ENCODE measurements at regions not wholly inside any gene's neighbourhood (a gene's known extent, or its start where the extent isn't known, plus 50 kb on each side); places are given as distances from the start of the nearest gene placed in this dataset.

DNA sequence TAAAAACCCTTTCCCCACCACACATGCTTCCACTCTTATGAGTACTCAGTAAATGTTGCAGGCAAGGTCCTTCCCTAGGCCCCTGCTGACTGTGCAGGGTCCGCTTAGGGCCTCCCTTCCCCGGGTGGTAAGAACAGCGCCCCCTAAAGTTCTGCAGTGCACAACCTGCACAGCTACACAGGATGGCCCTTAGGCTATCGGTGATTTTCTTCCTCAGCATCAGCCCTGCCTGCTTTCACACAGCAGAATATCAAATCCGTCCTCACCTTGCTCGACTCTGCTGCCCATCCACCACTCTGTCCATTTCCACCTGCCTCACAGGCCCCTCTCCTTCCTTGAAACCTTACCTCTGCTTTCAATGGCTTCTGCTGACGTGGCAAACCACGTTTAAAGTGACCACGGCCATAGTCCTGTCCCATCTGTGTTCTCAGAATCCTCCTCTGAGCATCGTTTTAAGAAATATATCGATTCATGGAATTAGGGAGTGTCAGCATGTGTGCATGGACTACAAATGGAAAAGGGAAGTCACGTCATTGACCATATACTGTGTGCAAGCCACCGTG, 51.4 kb upstream of the TMEM132E start:
- DNase-seq: no peak

DNA sequence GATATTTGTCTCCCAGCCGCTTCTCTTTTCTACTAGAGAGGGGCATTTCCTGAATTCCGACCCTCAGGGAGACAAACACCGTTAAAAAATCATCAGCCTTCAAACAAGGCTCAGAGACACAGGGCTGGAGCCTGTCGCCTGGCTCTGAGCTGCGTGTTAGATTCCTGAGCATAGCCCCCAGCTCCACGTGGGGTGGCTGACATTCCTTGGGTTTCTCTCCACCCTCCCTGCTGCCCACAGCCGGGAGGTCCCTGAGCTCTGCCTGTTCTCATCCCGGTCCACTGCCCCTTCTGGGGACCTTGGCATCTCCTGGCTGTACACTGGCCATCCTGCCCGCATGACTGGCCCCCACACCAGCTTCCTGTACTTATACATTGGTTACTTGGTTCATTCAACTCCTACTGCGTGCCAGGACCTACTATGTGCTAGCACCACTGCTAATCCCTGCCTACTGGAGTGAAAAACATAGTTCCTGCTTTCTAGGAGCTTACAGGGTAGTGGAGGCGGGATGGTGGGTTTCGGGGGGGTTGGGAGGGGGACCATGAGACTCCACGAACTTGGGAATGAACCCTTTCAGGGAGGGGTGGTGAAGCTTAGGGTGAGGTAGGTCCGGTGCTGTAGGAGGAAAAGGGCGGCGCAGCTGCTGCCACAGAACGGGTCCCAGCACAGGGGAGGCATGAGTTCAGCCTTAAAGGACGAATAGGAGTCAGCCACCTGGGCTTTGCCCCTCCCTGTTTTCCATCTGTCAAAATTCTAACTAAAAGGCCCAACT, 52.1 kb upstream of the TMEM132E start:
- DNase-seq: no peak

DNA sequence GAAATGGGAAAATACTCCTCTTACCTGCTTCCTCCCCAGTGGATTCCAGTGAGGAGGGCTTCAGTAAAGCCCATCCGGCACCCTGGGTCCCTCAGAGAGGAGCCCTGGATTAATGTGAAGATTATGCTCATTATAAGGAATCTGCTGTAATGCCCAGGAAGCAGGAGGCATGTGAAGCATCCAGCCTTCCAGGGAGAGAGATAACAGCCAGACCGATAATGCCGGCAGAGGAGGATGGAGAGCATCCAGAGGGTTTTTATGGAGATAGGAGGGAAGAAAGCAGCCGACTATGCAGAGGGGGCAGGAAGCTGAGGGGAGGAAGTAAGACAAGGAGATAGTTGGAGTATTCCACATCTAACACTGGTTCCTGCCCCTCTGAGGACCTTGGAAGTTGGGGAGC, 53.7 kb upstream of the TMEM132E start:
- DNase-seq: no peak

DNA sequence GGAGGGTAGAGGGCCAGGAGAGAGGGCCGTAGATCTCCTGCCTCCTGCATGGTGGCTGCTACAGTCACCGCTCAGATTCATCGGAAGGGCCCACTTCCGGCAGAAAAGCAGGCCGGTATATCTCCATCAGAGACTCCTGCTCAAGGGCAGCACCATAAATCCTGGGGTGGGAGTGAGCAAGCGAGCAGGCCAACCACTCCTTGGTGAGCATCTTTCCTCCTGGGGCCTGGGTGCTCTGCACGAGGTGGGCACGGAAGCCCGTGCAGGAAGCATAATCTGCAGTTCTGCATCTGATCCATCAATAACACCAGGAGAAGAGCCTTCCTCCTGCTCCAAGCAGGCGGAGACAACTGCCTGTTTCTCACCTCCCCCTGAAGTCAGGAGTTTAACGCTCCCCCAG, 57.4 kb upstream of the TMEM132E start:
- DNase-seq: no peak

DNA sequence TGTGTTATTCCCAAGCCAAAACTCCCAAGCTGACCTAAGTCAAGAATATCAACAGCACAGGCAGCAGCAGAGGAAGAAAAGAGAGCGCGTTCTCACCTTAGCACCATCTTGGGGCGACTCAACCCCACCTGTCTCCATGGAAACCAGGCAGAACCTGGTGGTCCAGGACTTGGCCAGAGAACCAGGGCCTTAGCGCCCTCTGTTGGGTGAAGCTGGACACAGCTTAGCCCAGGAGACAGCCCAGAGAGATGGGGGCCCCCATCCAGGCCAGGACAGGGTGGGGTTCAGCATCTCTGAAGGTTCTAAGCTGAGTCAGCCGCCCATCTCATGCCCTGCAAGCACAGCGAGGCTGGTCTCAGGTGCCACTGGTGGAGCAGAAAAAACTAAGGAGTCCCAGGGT, 60.1 kb upstream of the TMEM132E start:
- DNase-seq: peak; percentile 1

DNA sequence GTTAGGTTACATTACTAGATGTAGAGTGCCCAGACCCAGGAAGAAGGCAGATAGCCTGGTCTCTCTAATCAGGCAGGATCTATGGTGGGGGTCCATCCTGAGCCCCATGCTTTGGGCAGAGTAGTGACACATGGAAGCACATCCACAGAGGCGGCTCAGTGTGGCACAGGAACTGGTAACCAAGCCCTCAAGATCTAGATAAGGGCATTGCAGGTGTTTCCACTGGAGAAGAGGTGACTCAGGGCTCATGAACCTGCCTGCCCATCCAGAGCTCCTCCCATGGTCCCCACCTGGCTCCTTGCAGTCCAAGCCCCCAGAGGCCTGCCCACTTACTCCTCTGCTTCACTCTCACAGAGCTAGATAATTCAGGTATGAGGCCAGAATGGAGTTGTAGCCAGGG, 62.0 kb upstream of the TMEM132E start:
- DNase-seq: no peak

DNA sequence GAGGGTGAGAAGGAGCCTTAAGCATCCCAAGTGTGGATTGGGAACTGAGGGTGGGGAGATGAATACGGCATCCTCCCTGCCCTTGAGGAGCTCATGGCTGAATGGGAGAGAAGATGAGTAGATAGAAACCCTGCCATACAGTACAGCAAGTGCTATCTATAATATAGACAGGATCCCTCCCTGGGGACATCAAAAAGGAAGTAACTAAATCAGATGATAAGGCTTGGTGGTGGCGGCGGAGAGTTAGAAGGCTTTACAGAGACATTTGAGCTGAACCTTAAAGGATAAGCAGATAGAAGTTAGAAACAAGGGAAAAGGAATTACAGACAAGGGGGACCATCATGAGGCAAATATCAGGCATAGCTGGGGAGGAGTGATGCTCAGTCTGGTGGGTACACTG, 67.5 kb upstream of the TMEM132E start:
- DNase-seq: no peak

DNA sequence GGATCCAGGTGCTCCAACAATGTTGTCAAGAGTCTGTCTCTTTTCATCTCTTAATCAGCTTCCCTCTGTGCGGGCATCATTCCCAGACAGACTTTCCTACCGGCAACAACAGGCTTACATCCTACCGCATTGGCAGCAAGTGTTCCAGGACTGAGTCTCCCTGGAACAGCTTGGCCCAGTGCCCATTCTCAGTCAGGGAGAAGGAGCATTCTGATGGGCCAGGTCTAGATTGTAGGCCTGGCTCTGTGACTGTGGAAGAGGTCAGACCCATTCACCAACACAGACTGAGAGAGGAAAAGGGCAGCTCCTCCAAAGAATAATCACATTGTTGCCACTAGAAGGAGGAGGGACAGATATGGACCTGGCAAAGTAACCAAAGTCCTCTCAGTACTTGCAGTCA, 68.1 kb upstream of the TMEM132E start:
- DNase-seq: peak; percentile 25

DNA sequence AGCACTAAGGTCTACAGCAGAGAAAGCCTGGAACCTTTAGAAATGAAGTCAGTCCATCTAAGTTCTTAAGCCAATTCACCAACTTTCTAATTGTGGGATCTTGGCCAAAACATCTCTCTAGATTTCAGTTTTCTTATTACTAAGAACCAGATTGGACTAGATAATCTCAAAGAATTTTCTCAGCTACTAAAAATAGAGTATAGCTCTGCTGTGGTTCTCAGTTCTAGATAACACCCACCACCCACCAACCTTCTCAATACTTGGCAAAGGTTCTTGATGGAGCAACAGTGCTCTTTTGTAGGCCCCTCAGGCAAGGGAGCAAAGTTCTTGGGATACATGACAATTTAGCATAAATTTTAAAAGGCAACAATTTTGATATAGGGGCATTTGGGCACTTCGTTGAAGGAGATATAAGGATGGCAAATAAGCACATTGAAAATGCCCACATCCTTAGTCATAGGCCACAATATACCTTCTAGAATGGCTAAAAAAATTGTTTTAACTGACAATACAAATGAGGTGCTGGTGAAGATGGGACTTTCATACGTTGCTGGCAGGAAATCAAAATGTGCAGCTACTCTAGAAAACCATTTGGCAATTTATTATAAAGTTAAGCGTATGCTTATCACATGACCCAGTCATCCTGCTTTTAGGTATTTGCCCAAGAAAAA, 74.4 kb upstream of the TMEM132E start:
- no peak for DNase-seq

DNA sequence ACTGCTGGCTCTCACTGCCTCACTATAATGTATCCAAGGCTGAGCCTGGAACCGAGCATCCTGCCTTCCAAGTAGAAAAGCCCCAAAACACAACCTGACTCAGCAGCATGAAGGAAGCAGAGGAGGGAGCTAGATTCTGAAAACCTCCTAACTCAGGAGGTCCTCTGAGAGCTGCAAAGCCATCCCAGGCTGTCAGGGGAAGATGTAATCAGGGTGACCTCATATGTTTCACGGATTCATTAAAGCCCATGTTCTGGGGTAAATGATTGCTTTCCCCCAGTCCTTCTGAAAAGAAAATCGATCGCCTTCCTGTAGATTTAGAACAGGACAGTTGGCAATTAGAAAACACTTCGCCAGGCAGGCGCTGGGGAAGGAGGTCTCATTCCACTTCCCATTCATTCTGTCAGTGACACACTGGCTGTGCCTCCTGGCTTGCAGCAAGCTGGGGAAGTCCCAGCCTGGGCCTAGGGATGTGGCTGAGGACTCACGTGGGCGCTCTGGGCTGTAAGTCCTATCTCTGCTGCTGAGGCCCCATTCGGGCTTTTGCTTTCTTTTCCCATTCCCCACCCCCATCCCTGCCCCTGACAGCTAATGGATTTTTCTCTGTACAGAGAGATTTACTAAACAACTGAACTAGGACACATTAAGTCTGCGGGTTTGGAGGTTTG, 75.7 kb upstream of the TMEM132E start:
- DNase-seq: no peak

DNA sequence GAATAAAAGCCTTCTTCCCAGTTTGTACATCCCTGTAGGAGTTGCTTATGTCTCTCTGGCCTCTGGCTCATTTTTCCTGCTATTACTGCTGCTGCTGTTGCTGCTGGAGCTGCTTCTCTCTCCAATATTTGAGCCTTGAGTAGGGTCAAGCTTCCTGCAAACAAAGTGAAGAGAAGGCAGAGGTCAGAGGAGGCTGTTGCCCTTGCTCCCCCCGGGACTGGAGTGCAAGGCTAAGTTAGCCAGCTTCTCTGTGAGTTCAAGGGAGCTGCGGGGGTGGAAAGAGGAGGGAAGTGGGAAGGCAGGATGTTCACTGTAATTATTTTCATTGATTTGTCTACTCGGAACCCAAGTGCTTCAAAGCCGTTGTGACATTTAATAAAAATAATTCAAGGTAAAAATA, 77.0 kb upstream of the TMEM132E start:
- DNase-seq: no peak

DNA sequence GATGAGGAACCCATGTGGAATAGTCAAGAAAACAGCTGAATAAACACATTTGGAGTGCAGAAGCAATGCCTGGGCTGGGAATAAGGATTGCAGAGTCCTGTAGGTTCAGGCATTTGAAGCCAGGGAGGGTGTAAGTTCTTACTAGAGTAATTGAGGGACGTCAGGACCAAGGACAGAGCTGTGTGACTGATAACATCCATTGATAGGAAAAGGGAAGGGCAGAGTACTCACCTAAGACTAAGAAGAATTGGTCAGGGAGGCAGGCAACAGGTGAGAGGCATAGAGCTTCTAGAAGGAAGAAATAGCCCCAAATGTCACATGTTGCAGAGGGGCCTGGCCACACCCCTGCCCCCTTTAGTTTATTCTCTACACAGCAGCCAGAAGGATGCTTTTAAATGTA, 79.8 kb upstream of the TMEM132E start:
- DNase-seq: no peak

DNA sequence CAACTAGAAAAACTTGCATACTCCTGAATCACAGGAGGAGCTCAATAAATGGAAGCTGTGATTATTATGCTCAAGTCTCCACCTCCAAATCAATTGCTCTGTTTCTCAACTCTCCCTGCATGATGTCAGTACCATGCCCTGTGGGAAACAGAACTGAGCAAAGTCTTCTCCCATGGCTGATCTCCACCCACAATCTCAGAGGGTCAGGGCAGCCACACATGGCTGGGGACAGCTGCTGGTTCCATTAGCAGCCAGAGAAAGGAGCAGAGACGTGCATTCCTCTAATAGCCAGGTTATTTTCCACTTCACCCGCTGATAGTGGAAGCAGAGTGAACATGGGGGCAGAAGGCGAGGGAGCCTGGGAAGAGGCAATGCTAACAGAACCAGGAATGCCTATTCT, 85.5 kb upstream of the TMEM132E start:
- DNase-seq: no peak

DNA sequence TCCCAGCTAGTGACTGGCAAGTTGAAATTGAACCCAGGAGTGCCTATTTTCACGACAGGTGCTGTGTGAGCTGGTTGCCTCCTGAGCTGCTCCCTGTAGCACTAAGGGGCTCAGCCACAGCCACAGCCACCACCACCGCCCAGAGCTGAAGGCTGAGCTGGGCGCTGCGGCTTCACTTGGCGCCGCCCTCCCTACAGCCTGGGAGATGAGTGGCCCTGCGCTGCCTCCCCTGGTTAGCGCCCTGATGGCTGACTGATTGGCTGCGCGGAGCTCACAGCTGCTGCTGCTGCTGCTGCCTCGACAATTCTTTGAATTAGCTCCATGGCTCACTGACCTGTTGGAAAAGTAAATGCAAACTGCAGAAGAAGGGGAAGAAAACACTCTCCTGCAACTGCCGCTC, 91.8 kb upstream of the TMEM132E start:
- no peak for DNase-seq

DNA sequence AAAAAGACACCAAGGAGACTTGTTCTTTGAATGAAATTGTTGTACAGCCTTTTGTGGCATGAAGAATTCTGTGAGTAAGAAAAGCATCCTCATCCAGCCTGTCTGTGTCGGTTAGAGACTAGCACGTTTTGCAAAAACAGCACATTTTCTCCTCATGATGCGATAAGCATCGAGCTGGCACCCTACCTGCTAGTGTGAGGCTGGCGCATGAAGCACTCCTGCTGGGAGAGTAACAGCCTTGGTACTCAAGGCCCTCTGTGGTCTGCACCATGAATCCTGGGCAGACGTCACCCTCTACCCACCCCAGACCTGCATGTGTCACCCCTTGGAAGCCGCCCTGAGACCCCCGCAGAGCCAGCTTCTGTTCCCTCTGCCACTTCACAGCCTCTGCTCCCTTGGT, 92.6 kb upstream of the TMEM132E start:
- DNase-seq: no peak

DNA sequence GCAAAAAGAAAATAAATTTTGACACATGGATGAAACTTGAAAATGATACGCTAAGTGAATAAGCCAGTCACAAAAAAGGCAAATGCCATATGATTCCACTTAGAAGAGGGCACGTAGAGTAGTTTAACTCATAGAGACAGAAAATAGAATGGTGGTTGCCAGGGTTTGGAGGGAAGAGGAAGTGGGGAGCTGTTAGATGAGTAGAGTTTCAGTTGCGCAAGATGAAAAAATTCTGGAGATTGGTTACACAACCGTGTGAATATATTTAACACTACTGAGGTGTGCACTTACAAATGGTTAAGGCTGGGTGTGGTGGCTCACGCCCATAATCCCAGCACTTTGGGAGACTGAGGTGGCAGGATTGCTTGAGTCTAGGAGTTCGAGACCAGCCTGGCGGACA, 93.4 kb upstream of the TMEM132E start:
- no peak for DNase-seq

DNA sequence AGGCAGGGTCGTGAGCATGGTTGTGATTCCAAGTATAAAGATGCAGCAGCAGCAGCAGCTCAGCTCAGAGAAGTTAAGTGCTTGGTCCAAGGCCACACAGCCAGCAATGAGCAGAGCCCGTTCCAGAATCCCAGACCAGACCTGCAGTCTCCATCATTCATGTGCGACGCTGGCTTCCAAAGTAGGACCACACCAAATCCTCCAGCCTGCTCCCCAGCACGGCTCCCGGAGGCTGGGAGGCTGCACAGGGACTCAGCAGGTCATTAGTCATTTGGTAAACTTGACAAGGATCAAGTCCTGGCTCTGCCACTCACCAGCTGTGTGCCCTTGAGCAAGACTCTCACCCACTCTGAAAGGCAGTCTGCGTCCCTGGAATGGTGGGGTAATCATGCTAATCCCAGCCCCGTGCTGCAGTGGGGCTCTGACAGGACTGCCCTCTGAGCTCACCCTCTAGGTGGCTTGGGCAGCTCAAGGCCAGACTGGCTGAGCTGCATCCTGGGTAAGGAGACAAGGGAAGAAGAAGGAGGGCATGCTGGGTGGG, 95.1 kb upstream of the TMEM132E start:
- no peak for DNase-seq

DNA sequence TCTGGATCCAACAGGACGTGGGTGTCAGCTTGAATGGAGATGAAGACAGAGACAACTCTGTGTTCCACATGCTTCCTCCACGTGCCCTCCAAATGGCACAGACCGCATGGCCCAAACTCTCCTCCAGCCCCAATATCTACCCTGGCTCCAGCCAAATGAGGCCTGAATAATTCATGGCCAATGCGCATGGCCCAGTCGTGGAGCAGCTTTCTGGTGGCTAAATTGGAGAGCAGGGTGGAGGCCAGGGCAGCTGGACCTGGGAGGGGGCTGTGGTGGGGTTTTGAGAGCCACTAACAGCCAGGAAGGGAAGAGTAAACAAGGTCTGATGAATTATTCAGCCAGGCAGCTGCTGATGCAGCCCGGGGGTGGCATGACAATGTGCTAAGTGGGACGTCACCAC, 96.7 kb upstream of the TMEM132E start:
- DNase-seq: no peak

DNA sequence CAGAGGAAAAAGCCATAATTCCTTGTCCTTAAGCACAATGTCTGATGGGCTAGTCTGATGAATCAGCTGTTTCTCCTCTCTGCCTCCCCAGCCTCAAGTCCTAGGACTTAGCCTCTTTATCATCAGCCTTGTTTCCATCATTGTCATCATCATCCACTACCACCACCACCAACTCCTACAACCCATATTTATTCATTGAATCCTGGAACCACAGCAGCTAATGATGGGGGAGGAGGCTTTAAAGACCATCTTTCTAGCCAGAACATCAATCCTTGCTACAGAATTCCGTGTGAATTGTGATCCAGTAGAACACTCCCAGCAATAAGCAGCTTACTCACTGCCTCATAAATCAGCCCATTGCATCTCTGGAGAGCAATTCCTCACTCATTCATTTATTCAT, 97.6 kb upstream of the TMEM132E start:
- no peak for DNase-seq

DNA sequence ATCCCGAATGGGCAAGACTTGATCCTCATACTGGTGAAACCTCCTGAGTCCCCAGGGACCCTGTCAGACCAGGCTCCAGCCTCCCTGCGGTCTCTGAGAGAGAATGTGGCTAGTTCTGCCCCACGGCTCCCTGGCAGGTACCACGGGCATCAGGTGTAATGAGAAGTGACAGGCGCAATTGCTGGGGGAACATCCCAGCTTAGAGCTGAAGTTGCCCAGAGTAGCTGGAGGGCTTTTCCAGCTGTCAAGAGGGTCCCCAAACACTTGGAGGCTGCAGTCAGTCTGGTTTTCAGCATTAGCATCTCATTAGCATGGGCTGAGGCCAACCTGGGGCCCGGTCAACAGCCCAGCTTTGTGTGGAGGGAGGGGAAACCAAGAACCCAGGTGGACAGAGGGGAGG, 100.0 kb upstream of the TMEM132E start:
- no peak for DNase-seq

DNA sequence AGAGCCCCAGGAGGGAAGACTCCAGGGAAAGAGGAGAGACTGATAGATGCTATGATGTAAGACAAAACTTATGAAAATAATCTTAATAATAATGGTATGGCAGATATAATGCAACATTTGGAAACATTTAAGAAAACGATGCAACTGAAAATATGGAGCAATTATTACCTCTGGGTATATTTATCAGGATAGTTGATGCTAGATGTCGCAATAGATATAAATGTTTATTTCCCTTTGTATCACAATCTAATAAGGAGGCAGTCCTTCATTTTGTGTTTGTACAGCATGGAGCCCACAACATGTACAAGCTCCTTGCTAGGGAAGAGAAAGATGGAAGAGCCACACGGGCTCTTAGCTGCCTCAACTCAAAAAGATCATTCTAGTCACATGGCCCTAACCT, 101.1 kb upstream of the TMEM132E start:
- no peak for DNase-seq

DNA sequence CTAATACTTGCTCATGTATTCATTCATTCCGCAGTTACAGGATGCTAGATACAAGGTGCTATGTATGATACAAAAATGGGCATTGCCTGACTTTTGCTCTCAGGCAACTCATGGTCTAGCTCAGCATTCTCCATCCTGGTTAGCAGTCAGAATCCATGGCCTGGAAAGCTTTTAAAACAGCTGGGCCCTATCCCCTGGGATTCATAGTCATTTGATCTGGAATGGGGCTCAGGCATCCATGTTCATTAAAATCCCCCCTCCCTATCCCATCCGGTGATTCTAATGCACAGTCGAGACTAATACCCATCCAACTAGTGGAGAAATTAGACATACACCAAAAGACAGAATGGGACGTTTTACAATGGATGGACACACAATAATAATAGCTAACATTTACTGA, 104.1 kb upstream of the TMEM132E start:
- no peak for DNase-seq

DNA sequence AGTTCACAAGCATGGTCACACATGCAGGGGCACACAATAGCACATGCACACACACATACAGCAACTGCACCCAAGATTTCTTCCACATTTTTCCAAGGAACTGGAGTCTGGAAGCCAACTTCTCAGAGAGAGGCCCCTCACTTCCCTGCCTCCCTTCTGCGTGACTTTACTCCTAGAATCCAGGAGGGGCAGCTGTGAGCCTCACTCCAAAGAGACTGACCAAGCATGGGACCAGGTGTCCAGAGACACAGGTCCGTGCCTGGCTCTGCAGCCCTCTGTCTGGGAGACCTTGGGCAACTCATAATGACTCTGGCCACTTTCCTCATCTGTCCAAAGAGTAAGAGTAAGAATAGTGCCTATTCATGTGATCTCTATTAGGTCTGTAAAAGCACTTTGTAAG, 104.7 kb upstream of the TMEM132E start:
- DNase-seq: no peak

DNA sequence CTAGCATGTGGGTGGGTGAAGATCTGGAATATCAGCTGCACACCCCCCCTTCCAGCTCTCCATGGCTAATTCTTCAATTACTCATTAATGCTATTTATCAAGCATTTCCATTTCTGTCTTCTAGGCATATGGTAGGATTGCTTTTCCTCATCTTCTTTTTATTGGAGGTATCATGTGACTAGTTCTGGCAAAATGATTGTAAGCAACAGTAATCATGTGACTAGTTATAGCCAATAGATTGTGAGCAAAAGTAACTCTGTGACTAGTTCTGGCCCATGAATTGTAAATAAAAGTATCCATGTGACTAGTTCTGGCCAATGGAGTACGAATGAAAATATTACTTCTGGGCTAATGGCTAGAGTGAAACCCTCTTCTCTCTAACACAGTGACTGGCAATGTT, 107.0 kb upstream of the TMEM132E start:
- no peak for DNase-seq
